ENCODE measurements at regions not wholly inside any gene's neighbourhood (a gene's known extent, or its start where the extent isn't known, plus 50 kb on each side); places are given as distances from the start of the nearest gene placed in this dataset.

- POLR2A ChIA-PET = interaction anchor here (0.6 to 1.3 kb wide), 2 partner anchors 10 to 1375 kb away, joined by 3 read pairs; no protein-coding TSS in a partner anchor
- H3K79me2 ChIP-seq (ENCODE audit: insufficient read depth, low read depth, low read length) = no peaks in the 10 kb centered on the region
- no peaks in the 10 kb centered on the region for H4K20me1 ChIP-seq (ENCODE audit: insufficient read depth, low read length)
- H3K27ac ChIP-seq (ENCODE audit: low read depth, low read length, poor library complexity, severe bottlenecking) = no peak overlapping the region
- no peaks in the 10 kb centered on the region for H3K36me3 ChIP-seq (ENCODE audit: insufficient read depth, low read length)
- no peaks in the 10 kb centered on the region for H3K9me2 ChIP-seq (ENCODE audit: insufficient read depth, low read length)
- no peaks in the 10 kb centered on the region for H3K4me1 ChIP-seq (ENCODE audit: insufficient read depth, low read length, poor library complexity, severe bottlenecking)
- intact Hi-C loops (cut with micrococcal nuclease; ENCODE audit: unreplicated experiment) = no loop called here
- DNase-seq (ENCODE audit: low spot score) = no peak
- no peak overlapping the region for H3K4me3 ChIP-seq (ENCODE audit: low read depth, low read length, poor library complexity, severe bottlenecking)
- H2AFZ ChIP-seq (ENCODE audit: low read length) = no peak overlapping the region
- no TSS peak for BruUV-seq (replicated peaks)
- H3K4me2 ChIP-seq (ENCODE audit: low read length) = no peak overlapping the region
- TF ChIP-seq CTCF (conservative IDR thresholded peaks at IDR 0.05; ENCODE audit: low read length) = no peak
- CTCF ChIA-PET (ENCODE audit: unreplicated experiment) = no interaction called here
- no peaks in the 10 kb centered on the region for H3K9me3 ChIP-seq (ENCODE audit: low read length)
Measured at GRCh38 chr1:81584398-81584797, 216.3 kb upstream of the ADGRL2 start.

- no peaks in the 10 kb centered on the region for H3K9me2 ChIP-seq (ENCODE audit: insufficient read depth, low read length)
- no peaks in the 10 kb centered on the region for H3K4me1 ChIP-seq (ENCODE audit: insufficient read depth, low read length, poor library complexity, severe bottlenecking)
- BruUV-seq (replicated peaks) = no TSS peak
- no peak for DNase-seq (ENCODE audit: low spot score)
- no peaks in the 10 kb centered on the region for H4K20me1 ChIP-seq (ENCODE audit: insufficient read depth, low read length)
- POLR2A ChIA-PET = interaction anchor here (1.3 kb wide), 1 partner anchor 9 kb away, joined by 3 read pairs; no protein-coding TSS in a partner anchor
- no peaks in the 10 kb centered on the region for H3K36me3 ChIP-seq (ENCODE audit: insufficient read depth, low read length)
- intact Hi-C loops (cut with micrococcal nuclease; ENCODE audit: unreplicated experiment) = no loop called here
- H3K4me2 ChIP-seq (ENCODE audit: low read length) = no peak overlapping the region
- TF ChIP-seq CTCF (conservative IDR thresholded peaks at IDR 0.05; ENCODE audit: low read length) (no peak), EZH2phosphoT487 (IDR thresholded peaks at IDR 0.05; ENCODE audit: borderline replicate concordance, low read depth, low read length) (no peak)
- H3K79me2 ChIP-seq (ENCODE audit: insufficient read depth, low read depth, low read length) = no peaks in the 10 kb centered on the region
- no peak overlapping the region for H3K27ac ChIP-seq (ENCODE audit: low read depth, low read length, poor library complexity, severe bottlenecking)
- CTCF ChIA-PET (ENCODE audit: unreplicated experiment) = no interaction called here
- no peak overlapping the region for H3K4me3 ChIP-seq (ENCODE audit: low read depth, low read length, poor library complexity, severe bottlenecking)
- H2AFZ ChIP-seq (ENCODE audit: low read length) = no peak overlapping the region
- no peaks in the 10 kb centered on the region for H3K9me3 ChIP-seq (ENCODE audit: low read length)
Measured at GRCh38 chr1:81583878-81584277, 216.9 kb upstream of the ADGRL2 start.

- H3K4me2 ChIP-seq (ENCODE audit: low read length) = no peak overlapping the region
- no peak overlapping the region for H3K4me3 ChIP-seq (ENCODE audit: low read depth, low read length, poor library complexity, severe bottlenecking)
- CTCF ChIA-PET (ENCODE audit: unreplicated experiment) = no interaction called here
- POLR2A ChIA-PET = interaction anchor here (0.5 kb wide), 1 partner anchor 1507 kb away, joined by 3 read pairs; no protein-coding TSS in a partner anchor
- H3K9me2 ChIP-seq (ENCODE audit: insufficient read depth, low read length) = no peaks in the 10 kb centered on the region
- H3K79me2 ChIP-seq (ENCODE audit: insufficient read depth, low read depth, low read length) = no peaks in the 10 kb centered on the region
- no TSS peak for BruUV-seq (replicated peaks)
- no peaks in the 10 kb centered on the region for H3K4me1 ChIP-seq (ENCODE audit: insufficient read depth, low read length, poor library complexity, severe bottlenecking)
- DNase-seq (ENCODE audit: low spot score) = no peak
- no peaks in the 10 kb centered on the region for H3K9me3 ChIP-seq (ENCODE audit: low read length)
- intact Hi-C loops (cut with micrococcal nuclease; ENCODE audit: unreplicated experiment) = no loop called here
- no peak overlapping the region for H3K27ac ChIP-seq (ENCODE audit: low read depth, low read length, poor library complexity, severe bottlenecking)
- TF ChIP-seq EZH2phosphoT487 (IDR thresholded peaks at IDR 0.05; ENCODE audit: borderline replicate concordance, low read depth, low read length) = no peak
- TF ChIP-seq CTCF (conservative IDR thresholded peaks at IDR 0.05; ENCODE audit: low read length) = no peak
- no peaks in the 10 kb centered on the region for H3K36me3 ChIP-seq (ENCODE audit: insufficient read depth, low read length)
- H2AFZ ChIP-seq (ENCODE audit: low read length) = no peak overlapping the region
- H4K20me1 ChIP-seq (ENCODE audit: insufficient read depth, low read length) = no peaks in the 10 kb centered on the region
Measured at GRCh38 chr1:81582467-81582986, 218.2 kb upstream of the ADGRL2 start.
